K562 (cell line): ENCODE measurements at regions not wholly inside any gene's neighbourhood (a gene's known extent, or its start where the extent isn't known, plus 50 kb on each side); places are given as distances from the start of the nearest gene placed in this dataset.

Experiments used
- ATAC-seq: fragments of 200-7000 bp; cut with Tn5 transposase; 3 replicates; pipeline ENCODE4 v1.9.1; 2020; ENCODE audit warnings: moderate library complexity
- BruUV-seq: library from RNA; stranded (reverse); fragments of 400-500 nt; replicated peaks from 2 replicates; lab custom pipeline; 2021; lab: Mats Ljungman, UMichigan
- CTCF ChIA-PET: fragments of 300-600 bp; formaldehyde crosslinking; extraction: SDS; loops from one replicate; lab custom pipeline; 2021; ENCODE audit warnings: low intra/inter-chr PET ratio; lab: Yijun Ruan, JAX
- POLR2A ChIA-PET: fragments of 300-600, 350-650 bp; sonication (Branson Sonifier 250); formaldehyde crosslinking; extraction: SDS; loops from one replicate; lab custom pipeline; 2021; ENCODE audit warnings: antibody characterized with exemption, inconsistent platforms; lab: Yijun Ruan, JAX
- DNase-seq, 4 experiments: peaks; one replicate each; pipeline versions ENCODE4 v3.0.0 to v3.0.0-alpha.2; 2011 to 2018; ENCODE audit warnings: low spot score in 3 of 4, mixed read lengths in 3 of 4; ENCODE audit errors: extremely low read depth in 1 of 4
- FAIRE-seq: peaks from 2 replicates; lab custom pipeline; 2011; peaks lifted over from hg19 to GRCh38; lab: Jason Lieb, UNC
- H2AFZ ChIP-seq: 2 replicates; pipeline ENCODE4 v1.6.0; 2011; ENCODE audit warnings: low read depth, low read length, control low read depth, inconsistent platforms
- H3K27ac ChIP-seq: fragments of 200-600 bp; 3 replicates; pipeline ENCODE4 v1.8.0; 2011; ENCODE audit warnings: low read depth, mild to moderate bottlenecking, control low read depth, inconsistent platforms, low read length, moderate library complexity, mixed read lengths; ENCODE audit errors: extremely low read depth
- H3K27me3 ChIP-seq, 2 experiments: fragments of 300-600 bp in 1 of 2; 2 replicates in 1 of 2; 3 replicates in 1 of 2; pipeline versions ENCODE4 v1.6.0 to v1.8.0; 2011; ENCODE audit warnings: inconsistent platforms in 2 of 2, low read length in 2 of 2, mild to moderate bottlenecking in 1 of 2, mixed read lengths in 1 of 2, moderate library complexity in 1 of 2; ENCODE audit not compliant: control insufficient read depth in 2 of 2, insufficient read depth in 2 of 2
- H3K36me3 ChIP-seq: fragments of 300-600 bp; 3 replicates; pipeline ENCODE4 v1.8.0; 2011; ENCODE audit warnings: mild to moderate bottlenecking, low read length, inconsistent platforms; ENCODE audit not compliant: control insufficient read depth, insufficient read depth
- H3K4me1 ChIP-seq, 2 experiments: fragments of 200-600 bp in 1 of 2; replicated peaks in 1 of 2; 2 replicates in 1 of 2; 3 replicates in 1 of 2; pipeline versions ENCODE4 v1.5.1 to v1.8.0; 2011; ENCODE audit warnings: inconsistent platforms in 2 of 2, low read length in 2 of 2, mild to moderate bottlenecking in 1 of 2, mixed read lengths in 1 of 2, moderate library complexity in 1 of 2; ENCODE audit not compliant: control insufficient read depth in 2 of 2, insufficient read depth in 2 of 2
- H3K4me2 ChIP-seq: 2 replicates; pipeline ENCODE4 v1.6.1; 2011; ENCODE audit warnings: low read length, control low read depth, inconsistent platforms, mixed read lengths; ENCODE audit not compliant: insufficient read depth
- H3K4me3 ChIP-seq: fragments of 200-600 bp; sonication (generic), shearing (Covaris generic); 2 replicates; pipeline ENCODE4 v1.5.1; 2016; ENCODE audit warnings: control low read depth, inconsistent platforms
- H3K79me2 ChIP-seq: fragments of 200-600 bp; 3 replicates; pipeline ENCODE4 v1.8.0; 2011; ENCODE audit warnings: low read length, inconsistent platforms; ENCODE audit not compliant: control insufficient read depth, insufficient read depth
- H3K9ac ChIP-seq, 2 experiments: 2 replicates each; pipeline versions ENCODE4 v1.6.0 to v1.6.1; 2011; ENCODE audit warnings: low read depth in 2 of 2, low read length in 2 of 2, control low read depth in 1 of 2, inconsistent platforms in 1 of 2, mild to moderate bottlenecking in 1 of 2, mixed read lengths in 1 of 2; ENCODE audit not compliant: insufficient read depth in 1 of 2
- H3K9me1 ChIP-seq: one replicate; pipeline ENCODE4 v1.6.0; 2011; ENCODE audit warnings: inconsistent platforms, mild to moderate bottlenecking, low read length, moderate library complexity; ENCODE audit not compliant: control insufficient read depth, insufficient read depth
- H3K9me3 ChIP-seq: replicated peaks from 2 replicates; pipeline ENCODE4 v1.5.1; 2011; ENCODE audit warnings: low read depth, low read length, inconsistent platforms; ENCODE audit not compliant: control insufficient read depth, insufficient read depth
- H4K20me1 ChIP-seq: replicated peaks from 2 replicates; pipeline ENCODE4 v1.6.1; 2011; ENCODE audit warnings: low read length, inconsistent platforms, mixed read lengths; ENCODE audit not compliant: control insufficient read depth, insufficient read depth
- CEBPB ChIP-seq: fragments of 450-650 bp; IDR thresholded peaks from 2 replicates; pipeline ENCODE4 v1.6.1; 2016; ENCODE audit warnings: missing genetic modification characterization, missing compliant biosample characterization
- CREM ChIP-seq: IDR thresholded peaks from 2 replicates; pipeline ENCODE4 v1.6.1; 2014; ENCODE audit warnings: antibody characterized with exemption, low read depth
- DDX20 ChIP-seq: fragments of 450-650 bp; IDR thresholded peaks from 2 replicates; pipeline ENCODE4 v1.6.1; 2016; ENCODE audit warnings: missing genetic modification characterization, low read depth, mild to moderate bottlenecking, missing compliant biosample characterization, moderate library complexity
- HNRNPK ChIP-seq: fragments of 200-400 bp; formaldehyde crosslinking; IDR thresholded peaks from one replicate; pipeline ENCODE4 v1.6.1; 2018; ENCODE audit warnings: mild to moderate bottlenecking, low read depth, low read length; ENCODE audit not compliant: poor library complexity, severe bottlenecking
- KAT8 ChIP-seq: fragments of 450-650 bp; IDR thresholded peaks from 2 replicates; pipeline ENCODE4 v1.6.1; 2016; ENCODE audit warnings: low read depth, mild to moderate bottlenecking
- KLF6 ChIP-seq: fragments of 250-450 bp; sonication (Bioruptor Pico); IDR thresholded peaks from 2 replicates; pipeline ENCODE4 v1.4.0; 2020; ENCODE audit warnings: mild to moderate bottlenecking, moderate library complexity, borderline replicate concordance
- MCM3 ChIP-seq: fragments of 450-650 bp; IDR thresholded peaks from 2 replicates; pipeline ENCODE4 v1.6.1; 2016
- PPARD ChIP-seq: fragments of 250-450 bp; sonication (Bioruptor Pico); IDR thresholded peaks from 2 replicates; pipeline ENCODE4 v1.8.0; 2022; ENCODE audit warnings: inconsistent platforms, mild to moderate bottlenecking, moderate library complexity
- PRMT5 ChIP-seq: sonication (generic); formaldehyde crosslinking; IDR thresholded peaks from 2 replicates; pipeline ENCODE4 v1.5.0; 2020; ENCODE audit warnings: missing genetic modification reagents
- RBM22 ChIP-seq: fragments of 200-400 bp; formaldehyde crosslinking; IDR thresholded peaks from 2 replicates; pipeline ENCODE4 v1.6.1; 2018; ENCODE audit warnings: low read length, low read depth; ENCODE audit not compliant: poor library complexity, severe bottlenecking
- TCF7 ChIP-seq: sonication (generic); IDR thresholded peaks from 2 replicates; pipeline ENCODE4 v1.6.1; 2016; ENCODE audit warnings: antibody characterized with exemption, borderline replicate concordance
- TEAD1 ChIP-seq, 2 experiments: fragments of 450-650 bp in 1 of 2; sonication (generic) in 1 of 2; formaldehyde crosslinking; IDR thresholded peaks; 2 replicates each; pipeline versions ENCODE4 v1.4.0 to v1.8.0; 2020 to 2022; ENCODE audit warnings: mild to moderate bottlenecking in 2 of 2, missing genetic modification reagents in 1 of 2
- TSC22D4 ChIP-seq: fragments of 450-650 bp; IDR thresholded peaks from 2 replicates; pipeline ENCODE4 v1.6.1; 2016; ENCODE audit warnings: missing genetic modification characterization, missing biosample characterization, control low read depth
- ZNF133 ChIP-seq: fragments of 250-450 bp; sonication (Bioruptor Pico); IDR thresholded peaks from 2 replicates; pipeline ENCODE4 v1.4.0; 2020; ENCODE audit warnings: mild to moderate bottlenecking
- ZNF146 ChIP-seq: IDR thresholded peaks from one replicate; pipeline ENCODE4 v1.6.1; 2018; ENCODE audit warnings: missing compliant biosample characterization; ENCODE audit not compliant: unreplicated experiment
- WGBS: fragments of 100-300 bp; shearing (Covaris generic); methylation state at CpG from one replicate; pipeline ENCODE4 v1.1.6; 2016; ENCODE audit warnings: low coverage, mixed read lengths; ENCODE audit not compliant: insufficient coverage; ENCODE audit errors: missing lambda C conversion rate; 5-methylcytosine and 5-hydroxymethylcytosine counted together
- in situ Hi-C: fragments of 300-500 bp; cut with MboI; formaldehyde crosslinking; loops from 4 replicates; pipeline ENCODE4 v1.15.0; 2018; ENCODE audit warnings: inconsistent platforms, mixed read lengths
- intact Hi-C: fragments of 100-400 bp; cut with micrococcal nuclease; formaldehyde crosslinking; loops from 2 replicates; pipeline ENCODE4 v1.14.2; 2022
- TF ChIP-seq, protein P1 (sequence below): fragments of 200-800 bp; sonication (Bioruptor generic); IDR thresholded peaks from 2 replicates; pipeline ENCODE4 v1.6.1; 2017; ENCODE audit warnings: missing genetic modification characterization, missing compliant biosample characterization
- TF ChIP-seq, protein P2 (sequence below): fragments of 450-650 bp; formaldehyde crosslinking; IDR thresholded peaks from 2 replicates; pipeline ENCODE4 v1.4.0; 2022; ENCODE audit warnings: mild to moderate bottlenecking, moderate library complexity
- TF ChIP-seq, protein P3 (sequence below): sonication (generic); formaldehyde crosslinking; IDR thresholded peaks from 2 replicates; pipeline ENCODE4 v1.8.1; 2023; ENCODE audit warnings: mild to moderate bottlenecking, missing genetic modification reagents, moderate library complexity
- TF ChIP-seq, protein P4 (sequence below): fragments of 450-650 bp; IDR thresholded peaks from 2 replicates; pipeline ENCODE4 v1.6.1; 2017; ENCODE audit warnings: mild to moderate bottlenecking, moderate library complexity

DNA sequence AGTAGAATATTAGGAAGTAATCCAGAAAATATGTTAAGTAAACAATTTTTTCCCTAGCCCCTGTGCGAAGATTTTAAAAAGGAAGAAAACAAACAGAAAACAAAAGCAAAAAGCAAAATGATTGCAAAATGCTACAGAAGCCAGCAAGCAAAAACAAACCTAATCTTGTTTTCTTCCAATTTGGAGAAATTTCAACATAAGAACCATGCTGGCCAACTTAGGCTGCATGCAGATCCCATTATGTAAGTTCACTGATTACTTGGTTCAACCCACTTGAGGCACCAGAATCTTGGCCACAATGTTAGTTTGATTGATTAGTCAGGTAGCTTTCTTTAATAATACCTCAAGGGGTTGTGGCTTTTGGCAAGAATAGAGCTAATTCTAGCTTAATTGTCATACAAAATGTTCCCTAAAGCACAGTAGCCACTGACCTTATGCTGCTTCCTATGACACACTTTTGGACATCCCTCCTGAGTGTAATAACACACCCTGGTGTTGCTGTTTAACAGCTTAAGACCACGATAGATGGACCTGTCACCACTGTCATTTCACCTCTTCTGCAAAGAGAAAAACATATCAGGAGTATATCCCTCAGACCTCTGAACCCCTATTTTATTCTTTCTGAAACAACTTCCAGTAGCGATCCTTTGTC, 2342.1 kb downstream of the PCDH7 start:
- no peak overlapping the region for H2AFZ ChIP-seq
- no TSS peak for BruUV-seq
- CTCF ChIA-PET = no interaction called here
- WGBS = 0% methylated on average over 3 of the region's 3 CpGs
- no peak overlapping the region for H3K9ac ChIP-seq
- TF ChIP-seq TSC22D4 (tag) = no peak
- no peak for TF ChIP-seq KAT8
- TF ChIP-seq, protein P1, sequence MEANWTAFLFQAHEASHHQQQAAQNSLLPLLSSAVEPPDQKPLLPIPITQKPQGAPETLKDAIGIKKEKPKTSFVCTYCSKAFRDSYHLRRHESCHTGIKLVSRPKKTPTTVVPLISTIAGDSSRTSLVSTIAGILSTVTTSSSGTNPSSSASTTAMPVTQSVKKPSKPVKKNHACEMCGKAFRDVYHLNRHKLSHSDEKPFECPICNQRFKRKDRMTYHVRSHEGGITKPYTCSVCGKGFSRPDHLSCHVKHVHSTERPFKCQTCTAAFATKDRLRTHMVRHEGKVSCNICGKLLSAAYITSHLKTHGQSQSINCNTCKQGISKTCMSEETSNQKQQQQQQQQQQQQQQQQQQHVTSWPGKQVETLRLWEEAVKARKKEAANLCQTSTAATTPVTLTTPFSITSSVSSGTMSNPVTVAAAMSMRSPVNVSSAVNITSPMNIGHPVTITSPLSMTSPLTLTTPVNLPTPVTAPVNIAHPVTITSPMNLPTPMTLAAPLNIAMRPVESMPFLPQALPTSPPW (CRISPR knock-in tag) = no peak
- no peak for TF ChIP-seq ZNF133 (CRISPR knock-in tag)
- no peak for TF ChIP-seq PRMT5 (CRISPR knock-in tag)
- no peak for TF ChIP-seq ZNF146 (CRISPR knock-in tag)
- TF ChIP-seq, protein P2, sequence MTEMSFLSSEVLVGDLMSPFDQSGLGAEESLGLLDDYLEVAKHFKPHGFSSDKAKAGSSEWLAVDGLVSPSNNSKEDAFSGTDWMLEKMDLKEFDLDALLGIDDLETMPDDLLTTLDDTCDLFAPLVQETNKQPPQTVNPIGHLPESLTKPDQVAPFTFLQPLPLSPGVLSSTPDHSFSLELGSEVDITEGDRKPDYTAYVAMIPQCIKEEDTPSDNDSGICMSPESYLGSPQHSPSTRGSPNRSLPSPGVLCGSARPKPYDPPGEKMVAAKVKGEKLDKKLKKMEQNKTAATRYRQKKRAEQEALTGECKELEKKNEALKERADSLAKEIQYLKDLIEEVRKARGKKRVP (CRISPR knock-in tag) = no peak
- no peak for TF ChIP-seq PPARD (CRISPR knock-in tag)
- TF ChIP-seq RBM22 = no peak
- TF ChIP-seq HNRNPK = no peak
- no peak for TF ChIP-seq DDX20
- TF ChIP-seq, protein P3, sequence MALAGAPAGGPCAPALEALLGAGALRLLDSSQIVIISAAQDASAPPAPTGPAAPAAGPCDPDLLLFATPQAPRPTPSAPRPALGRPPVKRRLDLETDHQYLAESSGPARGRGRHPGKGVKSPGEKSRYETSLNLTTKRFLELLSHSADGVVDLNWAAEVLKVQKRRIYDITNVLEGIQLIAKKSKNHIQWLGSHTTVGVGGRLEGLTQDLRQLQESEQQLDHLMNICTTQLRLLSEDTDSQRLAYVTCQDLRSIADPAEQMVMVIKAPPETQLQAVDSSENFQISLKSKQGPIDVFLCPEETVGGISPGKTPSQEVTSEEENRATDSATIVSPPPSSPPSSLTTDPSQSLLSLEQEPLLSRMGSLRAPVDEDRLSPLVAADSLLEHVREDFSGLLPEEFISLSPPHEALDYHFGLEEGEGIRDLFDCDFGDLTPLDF (CRISPR knock-in tag) = no peak
- TF ChIP-seq CREM = no peak
- TF ChIP-seq TEAD1 (CRISPR knock-in tag; IDR thresholded peaks at IDR 0.05) = no peak
- no peak for TF ChIP-seq TCF7
- no peak for TF ChIP-seq CEBPB (tag)
- TF ChIP-seq, protein P4, sequence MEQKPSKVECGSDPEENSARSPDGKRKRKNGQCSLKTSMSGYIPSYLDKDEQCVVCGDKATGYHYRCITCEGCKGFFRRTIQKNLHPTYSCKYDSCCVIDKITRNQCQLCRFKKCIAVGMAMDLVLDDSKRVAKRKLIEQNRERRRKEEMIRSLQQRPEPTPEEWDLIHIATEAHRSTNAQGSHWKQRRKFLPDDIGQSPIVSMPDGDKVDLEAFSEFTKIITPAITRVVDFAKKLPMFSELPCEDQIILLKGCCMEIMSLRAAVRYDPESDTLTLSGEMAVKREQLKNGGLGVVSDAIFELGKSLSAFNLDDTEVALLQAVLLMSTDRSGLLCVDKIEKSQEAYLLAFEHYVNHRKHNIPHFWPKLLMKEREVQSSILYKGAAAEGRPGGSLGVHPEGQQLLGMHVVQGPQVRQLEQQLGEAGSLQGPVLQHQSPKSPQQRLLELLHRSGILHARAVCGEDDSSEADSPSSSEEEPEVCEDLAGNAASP = no peak
- no peak for TF ChIP-seq KLF6 (CRISPR knock-in tag)
- TF ChIP-seq MCM3 = no peak
- H3K4me2 ChIP-seq = no peak overlapping the region
- FAIRE-seq (no peak), DNase-seq (no peak), ATAC-seq (no peak)
- in situ Hi-C loops = no loop called here
- H3K4me1 ChIP-seq = no peaks in the 10 kb centered on the region
- H3K4me3 ChIP-seq = no peak overlapping the region
- POLR2A ChIA-PET = no interaction called here
- no peaks in the 10 kb centered on the region for H3K79me2 ChIP-seq
- H4K20me1 ChIP-seq = no peaks in the 10 kb centered on the region
- H3K9me1 ChIP-seq = no peaks in the 10 kb centered on the region
- H3K27ac ChIP-seq = no peak overlapping the region
- no peaks in the 10 kb centered on the region for H3K36me3 ChIP-seq
- intact Hi-C loops = no loop called here
- no peaks in the 10 kb centered on the region for H3K27me3 ChIP-seq
- no peaks in the 10 kb centered on the region for H3K9me3 ChIP-seq
